HG03378 (cell line): ENCODE measurements at regions not wholly inside any gene's neighbourhood (a gene's known extent, or its start where the extent isn't known, plus 50 kb on each side); places are given as distances from the start of the nearest gene placed in this dataset.
"Not testable (repeated sequence)": the region's sequence is repeated elsewhere in the genome, so short reads cannot be mapped to it uniquely, and the experiment has no call there.

Experiments
- ATAC-seq: cut with Tn5 transposase; IDR thresholded peaks from one replicate; pipeline ENCODE4 v1.9.1; 2021; ENCODE audit warnings: mild to moderate bottlenecking, moderate library complexity; ENCODE audit not compliant: unreplicated experiment

- no peak for ATAC-seq
These were observed 483.0 kb upstream of the PFKP start for GRCh38 chr10:2584385-2584784.

GRCh38 chr10:2576892-2577291 lies 490.5 kb upstream of the PFKP start:
- ATAC-seq, result no peak

GRCh38 chr10:2575460-2575859 lies 491.9 kb upstream of the PFKP start:
- ATAC-seq, result no peak

GRCh38 chr10:2572611-2573010 lies 494.7 kb upstream of the PFKP start:
- ATAC-seq, result no peak

- no peak for ATAC-seq
These were observed 510.5 kb upstream of the PFKP start for GRCh38 chr10:2556883-2557282.

- ATAC-seq, result no peak
These were observed 519.3 kb upstream of the PFKP start for GRCh38 chr10:2548071-2548470.

- no peak for ATAC-seq
These were observed 519.7 kb upstream of the PFKP start for GRCh38 chr10:2547606-2548005.

- ATAC-seq, result not testable (repeated sequence)
These were observed 520.5 kb upstream of the PFKP start for GRCh38 chr10:2546894-2547293.

GRCh38 chr10:2543974-2544373 lies 523.4 kb upstream of the PFKP start:
- no peak for ATAC-seq

- no peak for ATAC-seq
These were observed 524.0 kb upstream of the PFKP start for GRCh38 chr10:2543142-2543886.

GRCh38 chr10:2541176-2541575 lies 526.2 kb upstream of the PFKP start:
- ATAC-seq, result no peak

- no peak for ATAC-seq
These were observed 537.4 kb upstream of the PFKP start for GRCh38 chr10:2529945-2530344.

GRCh38 chr10:2525781-2526180 lies 541.6 kb upstream of the PFKP start:
- ATAC-seq, result no peak

- ATAC-seq, result no peak
These were observed 548.2 kb upstream of the PFKP start for GRCh38 chr10:2519139-2519538.

- ATAC-seq, result no peak
These were observed 558.2 kb upstream of the PFKP start for GRCh38 chr10:2509081-2509531.

GRCh38 chr10:2501366-2501940 lies 565.9 kb upstream of the PFKP start:
- not testable (repeated sequence) for ATAC-seq

GRCh38 chr10:2494399-2494798 lies 572.9 kb upstream of the PFKP start:
- ATAC-seq, result no peak

GRCh38 chr10:2488446-2489005 lies 578.8 kb upstream of the PFKP start:
- ATAC-seq, result no peak

GRCh38 chr10:2487921-2488320 lies 579.4 kb upstream of the PFKP start:
- ATAC-seq, result no peak

- no peak for ATAC-seq
These were observed 588.7 kb upstream of the PFKP start for GRCh38 chr10:2478656-2479055.

- ATAC-seq, result no peak
These were observed 590.4 kb upstream of the PFKP start for GRCh38 chr10:2476812-2477553.
